Stimulated activated CD4-positive, alpha-beta T cell treated with anti-CD3 and anti-CD28 coated beads, Interleukin-15, amount 100 ng/mL, for 24 hours (primary cell): ENCODE measurements at regions not wholly inside any gene's neighbourhood (a gene's known extent, or its start where the extent isn't known, plus 50 kb on each side); places are given as distances from the start of the nearest gene placed in this dataset.

Experiments
- DNase-seq: peaks from one replicate; pipeline ENCODE4 v3.0.0-alpha.2; 2020

DNA sequence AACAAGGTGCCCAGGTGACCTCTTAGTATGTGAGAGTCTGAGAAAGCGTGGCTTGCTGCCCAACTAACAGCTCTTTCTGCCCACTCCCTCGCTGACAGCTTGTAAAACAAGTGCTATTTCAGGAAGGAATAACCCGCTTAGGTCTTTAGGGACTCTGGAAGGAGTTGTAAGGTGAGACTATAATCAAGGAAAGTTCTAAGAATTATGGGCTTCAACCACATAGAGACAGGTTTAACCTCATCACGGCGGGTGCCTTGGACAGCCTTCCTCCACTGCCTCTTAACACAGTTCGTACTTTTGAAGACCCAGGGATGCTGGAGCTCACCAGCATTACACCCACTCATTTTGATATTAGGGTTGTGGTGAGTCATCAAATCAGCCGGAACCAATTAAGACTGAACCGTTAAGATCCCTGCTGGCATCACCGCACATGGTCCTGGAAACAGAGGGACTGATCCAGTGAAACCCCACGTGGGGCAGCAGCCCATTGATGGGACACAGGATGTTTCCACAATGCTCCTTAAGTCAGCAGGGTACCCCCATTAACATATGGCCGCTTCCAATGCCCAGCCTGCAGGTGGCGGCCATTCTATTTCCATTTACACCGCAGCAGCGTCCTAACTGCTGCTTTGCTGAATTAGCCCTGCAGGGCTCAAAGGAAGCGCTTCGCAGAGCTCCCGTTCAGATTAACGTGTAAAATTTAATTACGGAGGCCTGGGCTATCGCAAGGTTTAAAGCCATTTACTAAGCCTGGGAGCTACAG is 176.6 kb upstream of the SDK2 start:
- DNase-seq, result no peak

GRCh38 chr17:73821665-73822064 is 177.4 kb upstream of the SDK2 start:
- no peak for DNase-seq

GRCh38 chr17:73822371-73822770 is 178.1 kb upstream of the SDK2 start:
- no peak for DNase-seq

- DNase-seq, result no peak
These were observed 179.4 kb upstream of the SDK2 start for GRCh38 chr17:73823684-73824083.

DNA sequence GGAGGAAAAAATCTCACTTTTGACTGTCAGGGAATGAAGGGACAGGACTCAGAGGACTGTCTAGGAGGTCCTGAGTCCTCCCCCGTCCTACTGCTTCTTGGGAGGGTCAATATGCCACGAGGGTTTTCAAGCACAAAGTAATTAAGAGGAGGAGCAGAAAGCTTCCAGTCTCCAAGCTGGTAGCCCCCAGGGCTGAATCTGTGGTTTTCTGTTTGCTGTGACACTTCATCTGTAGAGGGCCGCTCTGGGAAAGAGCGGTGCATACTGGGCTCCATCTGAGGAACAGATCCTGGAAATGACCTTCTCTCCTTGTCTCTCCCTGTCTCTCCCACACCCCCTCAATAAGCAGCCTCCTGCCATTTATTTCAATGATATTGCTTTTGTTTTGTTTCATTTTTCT is 180.1 kb upstream of the SDK2 start:
- no peak for DNase-seq

DNA sequence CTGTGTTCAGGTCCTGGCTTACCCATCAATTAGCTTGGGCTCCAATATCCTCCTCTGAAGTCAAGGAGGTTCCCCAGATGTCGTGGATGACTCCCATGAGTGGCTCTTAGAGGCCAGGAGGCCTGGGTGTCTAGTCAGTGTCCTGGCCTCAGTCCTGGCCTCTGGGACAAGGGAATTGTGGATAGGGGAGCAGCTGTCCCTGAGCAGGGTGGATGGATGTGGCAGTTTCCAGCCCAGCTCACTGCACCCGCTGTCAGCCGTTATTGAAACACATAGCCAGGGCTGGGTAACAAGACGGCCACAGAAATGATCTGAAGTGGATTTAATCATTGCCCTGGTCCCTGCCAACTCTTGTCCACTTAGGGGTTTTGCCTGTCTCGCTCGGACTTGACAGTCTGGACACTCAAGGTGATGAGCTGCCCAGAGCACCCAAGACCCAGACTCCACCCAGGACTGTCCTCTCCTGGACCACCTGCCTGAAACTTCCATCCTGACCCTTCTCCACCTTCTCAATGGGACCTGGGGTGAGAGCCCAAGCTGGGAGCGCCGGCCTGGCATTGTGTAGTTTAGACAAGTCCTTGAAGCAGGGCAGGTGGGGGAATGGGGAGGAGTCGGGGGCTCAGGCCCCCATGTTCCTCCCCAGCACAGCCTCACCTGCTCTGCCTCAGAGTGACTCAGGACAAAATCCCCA is 182.1 kb upstream of the SDK2 start:
- no peak for DNase-seq

GRCh38 chr17:73826872-73827228 is 182.6 kb upstream of the SDK2 start:
- DNase-seq, result no peak

- no peak for DNase-seq
These were observed 183.5 kb upstream of the SDK2 start for GRCh38 chr17:73827627-73828291.

GRCh38 chr17:73829676-73830280 is 185.5 kb upstream of the SDK2 start:
- DNase-seq, result no peak

DNA sequence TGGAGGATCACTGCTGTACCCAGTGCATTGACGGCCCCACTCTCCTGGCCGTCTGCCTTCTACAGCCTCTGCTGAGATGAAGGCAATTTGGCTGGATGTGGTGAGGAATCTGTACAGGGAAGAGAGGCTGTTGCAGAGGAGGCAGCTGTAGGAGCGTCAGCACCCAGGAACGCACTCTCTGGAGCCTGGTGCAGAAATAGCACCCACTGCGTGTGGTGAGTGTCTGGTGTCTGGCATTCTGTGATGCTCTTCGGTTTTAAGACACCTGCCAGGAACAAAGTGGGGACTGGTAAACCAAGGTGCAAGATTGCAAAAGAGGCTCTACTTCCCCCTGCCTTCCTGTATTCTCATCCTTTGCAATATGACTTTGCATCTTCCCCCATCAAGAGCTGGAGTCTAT is 187.5 kb upstream of the SDK2 start:
- no peak for DNase-seq

- DNase-seq, result no peak
These were observed 189.7 kb upstream of the SDK2 start for GRCh38 chr17:73833775-73834488.

DNA sequence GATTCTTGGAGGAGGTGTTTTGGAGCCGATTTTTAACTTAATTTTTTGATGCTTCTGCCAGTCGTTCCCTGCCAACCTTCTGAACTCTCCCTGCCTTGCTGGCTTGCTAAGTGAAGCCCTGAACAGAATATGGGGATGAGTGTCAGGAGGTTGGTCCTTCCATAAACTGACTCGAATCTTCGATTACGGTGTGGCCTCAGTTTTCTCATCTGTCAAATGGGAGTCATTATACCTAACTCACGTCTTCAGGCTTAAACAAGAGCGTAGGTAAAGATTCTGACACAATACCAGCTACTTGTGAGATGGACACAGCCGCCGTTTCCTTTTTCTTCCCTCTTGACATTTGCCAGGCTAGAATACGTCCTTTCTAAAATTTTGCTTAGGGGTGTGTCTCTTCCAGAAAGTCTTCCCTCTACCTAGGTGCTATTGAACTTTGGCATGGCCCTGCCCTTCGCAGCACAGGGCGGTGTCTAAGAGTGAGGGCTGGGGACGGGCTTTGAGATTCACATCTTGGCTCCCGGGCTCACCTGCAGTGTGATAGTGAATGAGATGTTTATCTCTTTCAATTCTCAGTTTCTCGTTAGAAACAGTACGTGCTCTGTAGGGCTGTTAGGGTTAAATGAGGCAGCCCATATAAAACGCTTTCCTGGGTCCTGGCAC is 190.6 kb upstream of the SDK2 start:
- DNase-seq, result no peak

- DNase-seq, result no peak
These were observed 191.4 kb upstream of the SDK2 start for GRCh38 chr17:73835605-73836004.

DNA sequence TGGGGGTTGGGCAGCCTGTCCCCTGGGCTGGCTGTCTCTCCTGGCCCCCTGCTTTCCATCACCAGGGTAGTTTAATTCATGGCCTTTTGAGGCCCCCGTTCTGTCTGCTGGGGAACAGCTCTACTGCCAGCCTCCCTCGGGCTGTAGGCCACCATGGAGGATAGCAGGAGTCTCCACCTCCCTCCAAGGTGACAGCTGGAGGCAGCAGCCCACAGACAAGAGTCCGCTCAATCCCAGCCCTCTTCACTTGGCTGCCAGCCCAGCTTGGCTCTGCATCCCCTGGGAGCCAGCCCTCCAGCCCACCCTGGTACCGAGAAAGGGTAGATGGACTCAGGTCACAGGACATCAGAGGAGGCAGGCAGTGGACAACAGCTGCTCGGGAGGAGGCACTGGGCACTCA is 194.6 kb upstream of the SDK2 start:
- no peak for DNase-seq

DNA sequence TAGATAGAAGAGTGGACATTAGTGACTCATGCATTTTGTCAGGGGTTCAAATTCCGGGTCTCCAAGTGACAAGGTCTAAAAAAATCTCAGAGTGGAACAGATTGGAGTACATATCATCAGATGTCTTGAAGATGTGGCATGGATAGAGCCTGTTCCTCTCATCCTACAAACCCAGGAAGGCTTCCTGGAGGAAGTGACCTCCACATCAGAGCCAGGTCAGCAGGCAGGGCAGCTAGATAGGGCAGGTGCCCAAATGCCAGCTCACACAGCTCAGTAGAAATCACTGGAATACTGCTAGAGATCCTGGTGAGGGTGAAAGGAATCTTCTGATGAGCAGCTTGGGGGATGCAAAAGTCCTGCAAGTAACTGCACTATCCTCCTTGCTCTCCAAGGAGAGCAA is 196.6 kb upstream of the SDK2 start:
- DNase-seq, result no peak

DNA sequence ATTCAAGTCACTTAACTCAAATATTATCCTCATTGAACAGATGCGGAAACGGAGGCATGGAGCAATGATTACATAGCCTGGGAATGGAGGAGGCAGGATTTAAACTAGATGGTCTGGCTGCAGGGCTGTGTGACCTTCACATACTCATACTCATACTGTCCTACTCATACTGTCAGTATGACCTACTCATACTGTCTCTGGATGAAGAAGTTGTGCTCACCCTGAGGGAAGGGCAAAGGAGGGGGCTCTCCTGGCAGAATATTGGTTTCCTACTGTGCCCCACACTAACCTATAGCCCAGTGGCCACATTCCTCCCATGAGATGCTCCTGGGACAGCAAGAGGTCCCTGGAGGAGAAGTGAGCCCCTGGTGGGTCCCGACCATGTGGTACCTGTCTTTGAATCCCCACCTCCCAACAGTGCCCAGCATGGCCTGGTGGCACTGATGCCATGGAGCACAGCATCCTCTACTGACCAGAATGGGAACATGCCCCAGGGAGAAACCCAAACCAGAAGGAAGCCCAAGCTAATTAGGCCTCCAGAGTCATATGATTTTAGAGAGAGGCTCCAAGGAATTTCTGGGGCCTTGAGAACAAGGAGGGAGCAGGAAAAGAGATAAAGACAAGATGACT is 197.3 kb upstream of the SDK2 start:
- no peak for DNase-seq

GRCh38 chr17:73847952-73848351 is 203.7 kb upstream of the SDK2 start:
- no peak for DNase-seq

- no peak for DNase-seq
These were observed 206.2 kb upstream of the SDK2 start for GRCh38 chr17:73850426-73850825.

DNA sequence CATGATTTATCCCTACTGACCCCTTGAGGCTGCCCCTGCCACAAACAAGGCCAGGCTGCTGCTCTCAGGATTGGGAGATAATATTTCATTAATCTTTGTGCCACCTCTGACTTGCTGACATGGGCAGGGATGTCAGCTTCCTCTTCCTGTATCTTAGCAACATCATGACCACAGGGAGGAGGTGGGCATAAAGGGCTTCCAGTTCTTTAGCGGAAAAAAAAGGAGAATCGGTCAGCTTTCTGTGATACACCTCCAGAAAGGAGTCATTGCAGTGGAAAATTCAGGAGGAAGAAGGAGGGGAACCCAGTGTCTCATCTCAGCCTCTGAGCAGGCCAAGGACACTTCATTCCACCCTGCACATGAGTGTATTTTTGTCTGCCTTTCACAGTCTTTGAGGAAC is 206.8 kb upstream of the SDK2 start:
- no peak for DNase-seq

DNA sequence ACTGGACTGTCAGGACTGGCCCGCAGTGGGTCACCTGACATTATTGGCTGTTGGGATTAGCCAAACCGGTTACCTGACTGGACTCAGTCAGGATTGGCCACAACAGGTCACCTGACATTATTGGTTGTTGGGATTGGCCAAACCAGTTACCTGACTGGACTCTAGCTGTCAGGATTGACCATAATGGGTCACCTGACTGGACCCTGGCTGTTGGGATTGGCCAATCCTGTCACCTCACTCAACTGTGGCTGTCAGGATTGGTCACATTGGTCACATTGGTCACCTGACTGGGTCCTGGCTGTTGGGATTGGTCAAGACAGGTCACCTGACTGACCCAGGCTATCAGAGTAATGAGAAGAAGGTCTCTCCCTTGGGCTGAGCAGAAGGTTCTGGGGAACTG is 207.7 kb upstream of the SDK2 start:
- DNase-seq, result no peak

DNA sequence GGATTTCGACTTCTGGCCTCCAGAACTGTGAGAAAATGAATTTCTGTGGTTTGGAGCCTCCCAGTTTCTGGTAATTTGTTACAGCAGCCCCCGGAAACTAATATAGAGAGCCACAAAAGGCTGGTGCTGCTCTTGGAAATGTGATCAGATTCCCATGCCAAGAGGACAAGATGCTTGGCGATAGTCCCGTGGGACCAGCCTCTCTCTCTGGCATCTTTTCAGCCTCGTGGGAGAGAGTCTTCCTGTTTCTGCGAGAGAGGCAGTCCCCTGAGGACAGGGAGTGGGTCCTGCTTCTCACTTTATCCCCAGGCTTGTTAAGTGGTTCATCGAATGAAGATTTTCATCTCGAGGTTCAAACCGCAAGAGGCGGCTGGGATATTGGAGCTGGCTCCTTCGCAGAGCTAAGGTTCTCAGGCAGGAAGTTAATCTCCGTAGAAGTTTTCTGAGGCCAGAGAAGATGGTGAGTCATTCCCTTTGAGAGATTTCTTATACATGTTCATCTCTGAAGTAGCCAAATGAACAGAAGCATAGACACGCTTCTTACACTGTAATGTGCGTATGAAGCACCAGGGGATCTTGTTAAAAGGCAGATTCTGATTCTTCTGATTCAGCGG is 211.6 kb upstream of the SDK2 start:
- DNase-seq, result no peak

DNA sequence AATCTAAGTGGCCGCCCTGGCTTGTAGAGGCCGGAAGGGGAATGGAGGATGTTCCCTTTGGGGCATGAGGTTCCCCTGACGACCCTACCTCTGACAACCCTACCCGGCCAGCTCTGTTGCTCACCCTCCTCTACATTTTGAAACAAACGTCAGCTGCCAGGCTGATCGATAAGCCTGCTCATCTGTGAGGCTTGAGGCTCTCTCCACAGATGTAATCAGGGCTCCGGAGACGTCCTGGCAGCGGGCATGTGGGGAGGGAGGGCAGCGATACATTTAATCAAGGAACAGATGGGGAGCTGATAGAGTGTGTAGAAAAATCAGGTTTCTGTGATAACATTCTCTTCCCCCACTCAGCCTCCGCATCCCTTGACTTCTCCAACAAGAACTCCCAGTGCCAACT is 212.3 kb upstream of the SDK2 start:
- no peak for DNase-seq
